ENCODE measurements at regions not wholly inside any gene's neighbourhood (a gene's known extent, or its start where the extent isn't known, plus 50 kb on each side); places are given as distances from the start of the nearest gene placed in this dataset.
"Not testable (repeated sequence)": the region's sequence is repeated elsewhere in the genome, so short reads cannot be mapped to it uniquely, and the experiment has no call there.

- intact Hi-C loops (cut with micrococcal nuclease), result no loop called here
Observed at GRCh38 chr21:43290421-43291346, 121.9 kb downstream of the CRYAA start.

DNA sequence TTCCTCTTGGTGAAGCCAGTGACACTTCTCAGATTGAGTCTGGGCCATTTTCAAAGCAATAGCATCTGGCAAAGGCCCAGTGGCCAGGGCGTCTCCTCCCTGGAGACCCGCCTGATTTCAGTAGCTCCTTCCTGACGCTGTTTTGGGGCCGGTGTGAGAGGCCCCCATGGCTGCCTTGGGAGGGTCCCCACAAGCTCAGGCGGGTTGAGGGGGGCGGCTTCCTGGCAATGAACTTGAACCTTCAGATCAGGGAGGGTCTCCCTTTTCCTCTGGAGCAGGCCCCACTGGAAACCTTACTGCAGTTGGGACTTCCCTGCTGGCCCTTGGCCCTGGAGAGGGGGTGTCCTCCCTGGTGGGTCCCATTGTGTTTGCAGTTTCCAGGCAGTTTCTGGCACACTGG is 121.2 kb downstream of the CRYAA start:
- intact Hi-C loops (cut with micrococcal nuclease), result no loop called here

DNA sequence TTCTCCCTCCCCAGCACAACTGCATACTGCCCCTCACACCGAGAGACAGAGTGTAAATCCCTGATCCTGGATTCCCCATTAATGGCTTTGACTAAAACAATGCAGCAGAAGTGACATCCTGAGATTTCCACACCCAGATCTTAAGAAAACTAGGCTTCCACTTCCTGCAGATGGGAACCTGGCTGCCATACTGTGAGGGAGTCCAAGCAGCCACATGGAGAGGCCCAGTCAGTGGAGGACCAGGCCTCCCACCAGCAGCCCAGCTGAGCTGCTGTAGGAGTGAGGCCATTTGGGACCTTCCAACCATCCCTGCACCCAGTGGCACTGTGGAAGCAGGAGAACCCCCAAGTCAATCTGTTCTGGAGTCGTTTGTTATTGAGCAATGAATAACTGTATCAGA is 120.6 kb downstream of the CRYAA start:
- intact Hi-C loops (cut with micrococcal nuclease), result no loop called here

- intact Hi-C loops (cut with micrococcal nuclease), result no loop called here
Observed at GRCh38 chr21:43287795-43288755, 119.3 kb downstream of the CRYAA start.

DNA sequence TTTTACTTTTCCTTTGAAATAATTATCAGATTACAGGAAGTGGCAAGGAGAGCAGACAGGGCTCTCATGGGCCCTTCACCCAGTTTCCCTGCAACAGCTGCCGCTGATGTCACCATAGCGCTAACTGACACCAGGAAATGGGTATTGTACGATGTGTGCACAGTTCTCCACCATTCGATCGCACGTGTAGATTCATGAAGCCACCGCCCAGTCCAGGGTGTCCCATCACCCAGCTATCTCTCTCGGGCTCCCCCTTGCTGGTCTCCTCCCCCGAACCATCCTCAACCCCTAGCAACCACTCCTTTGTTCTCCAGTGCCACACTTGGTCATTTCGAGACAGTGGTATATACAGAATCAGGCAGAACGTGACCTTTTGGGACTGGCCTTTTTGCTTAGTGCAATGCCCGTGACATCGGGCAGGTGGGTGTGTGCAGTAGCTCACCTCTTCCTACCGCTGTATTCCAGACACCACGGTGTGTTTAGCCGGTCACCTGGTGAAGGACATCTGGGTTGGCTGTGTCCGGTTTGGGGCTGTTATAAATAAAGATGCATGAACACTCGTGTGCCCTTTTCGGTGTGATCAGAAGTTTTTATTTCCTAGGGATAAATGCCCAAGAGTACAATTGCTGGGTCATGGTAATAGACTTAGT is 118.4 kb downstream of the CRYAA start:
- intact Hi-C loops (cut with micrococcal nuclease), result no loop called here

DNA sequence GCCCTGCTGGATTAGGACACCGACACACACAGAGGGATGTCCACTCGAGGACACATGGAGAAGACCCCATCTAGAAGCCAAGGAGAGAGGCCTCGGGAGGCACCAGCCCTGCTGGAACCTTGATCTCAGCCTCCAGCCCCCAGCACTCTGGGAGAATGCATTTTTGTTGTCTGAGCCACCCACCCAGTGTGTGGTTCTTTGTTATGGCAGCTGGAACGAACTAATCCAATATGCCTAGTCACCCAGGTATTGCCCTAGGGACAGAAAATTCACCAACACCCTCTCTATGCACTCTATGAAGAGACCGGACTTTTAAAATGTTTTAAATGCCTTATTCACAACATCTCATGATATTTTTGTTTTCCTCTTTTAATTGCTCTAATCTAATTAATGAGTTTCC is 117.4 kb downstream of the CRYAA start:
- intact Hi-C loops (cut with micrococcal nuclease), result no loop called here

- intact Hi-C loops (cut with micrococcal nuclease), result no loop called here
Observed at GRCh38 chr21:43284700-43285099, 115.9 kb downstream of the CRYAA start.

DNA sequence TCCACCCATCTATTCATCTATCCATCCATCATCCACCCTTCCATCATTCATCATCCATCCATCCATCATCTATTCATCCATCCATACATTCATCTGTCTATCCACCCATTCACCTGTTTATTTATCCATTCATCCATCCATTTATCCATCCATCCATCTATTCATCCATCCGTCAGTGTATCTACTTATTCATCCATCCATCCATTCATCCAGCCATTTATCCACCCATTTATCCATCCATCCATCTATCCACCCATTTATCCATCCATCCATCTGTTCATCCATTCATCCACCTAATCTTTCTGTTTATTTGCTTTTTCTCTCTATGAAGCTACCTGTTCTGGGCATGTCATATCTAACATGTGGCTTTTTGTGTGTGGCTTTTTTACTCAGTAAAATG is 115.4 kb downstream of the CRYAA start:
- intact Hi-C loops (cut with micrococcal nuclease), result no loop called here

- intact Hi-C loops (cut with micrococcal nuclease), result not testable (repeated sequence)
Observed at GRCh38 chr21:43283925-43284221, 115.1 kb downstream of the CRYAA start.

GRCh38 chr21:43283136-43283924 is 114.5 kb downstream of the CRYAA start:
- intact Hi-C loops (cut with micrococcal nuclease), result no loop called here

GRCh38 chr21:43282358-43283120 is 113.7 kb downstream of the CRYAA start:
- intact Hi-C loops (cut with micrococcal nuclease), result no loop called here

DNA sequence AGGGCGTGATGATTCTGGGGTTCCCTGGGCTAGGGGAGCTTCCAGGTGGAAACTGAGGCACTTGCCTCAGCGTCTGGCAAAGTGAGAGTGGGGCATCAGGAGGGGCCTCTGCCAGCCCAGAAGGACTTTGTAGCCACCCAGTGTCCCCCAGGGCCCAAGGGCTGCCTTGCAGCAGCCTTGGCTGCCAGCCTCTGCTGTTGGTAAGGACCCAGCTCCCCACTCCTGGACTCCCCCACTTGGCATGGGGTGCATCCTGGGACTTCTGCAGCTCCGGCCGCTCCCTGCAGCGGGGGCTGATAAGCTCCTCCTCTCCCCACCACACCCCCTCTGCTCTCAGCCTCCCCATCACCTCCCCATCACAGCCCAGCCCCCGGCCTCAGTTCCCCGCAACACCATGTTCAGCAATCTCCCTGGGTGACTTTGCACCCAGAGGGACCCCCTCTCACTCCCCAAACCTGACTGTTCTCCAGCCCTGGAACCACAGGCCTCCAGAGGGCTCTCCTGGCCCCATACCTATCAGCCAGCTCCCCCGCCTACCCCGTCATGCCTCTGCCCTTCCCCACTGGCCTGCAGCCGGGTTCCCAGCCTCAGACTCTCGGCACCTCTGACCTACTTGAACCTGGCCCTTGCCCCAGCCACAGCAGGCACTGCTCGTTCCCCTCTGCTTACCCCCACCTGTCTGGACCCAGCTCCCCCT is 113.0 kb downstream of the CRYAA start:
- intact Hi-C loops (cut with micrococcal nuclease), result no loop called here

- intact Hi-C loops (cut with micrococcal nuclease), result no loop called here
Observed at GRCh38 chr21:43280949-43281633, 112.3 kb downstream of the CRYAA start.

GRCh38 chr21:43279578-43279894 is 110.7 kb downstream of the CRYAA start:
- intact Hi-C loops (cut with micrococcal nuclease), result no loop called here

GRCh38 chr21:43278766-43279577 is 110.2 kb downstream of the CRYAA start:
- intact Hi-C loops (cut with micrococcal nuclease), result no loop called here

GRCh38 chr21:43278359-43278758 is 109.6 kb downstream of the CRYAA start:
- intact Hi-C loops (cut with micrococcal nuclease), result no loop called here

- intact Hi-C loops (cut with micrococcal nuclease), result no loop called here
Observed at GRCh38 chr21:43277481-43278351, 108.9 kb downstream of the CRYAA start.
